ENCODE measurements at regions not wholly inside any gene's neighbourhood (a gene's known extent, or its start where the extent isn't known, plus 50 kb on each side); places are given as distances from the start of the nearest gene placed in this dataset.

GRCh38 chr4:84362896-84363655 lies 136.0 kb downstream of the NKX6-1 start:
- TF ChIP-seq POLR2A (IDR thresholded peaks at IDR 0.05; ENCODE audit: low read length) (no peak), GATA1 (IDR thresholded peaks at IDR 0.05; ENCODE audit: low read depth, low read length) (no peak)
